ENCODE measurements at regions not wholly inside any gene's neighbourhood (a gene's known extent, or its start where the extent isn't known, plus 50 kb on each side); places are given as distances from the start of the nearest gene placed in this dataset.

GRCh38 chr15:39486621-39487457, 94.0 kb upstream of the THBS1 start:
- 43 to 65% methylated on average over 4 of the region's 4 CpGs for WGBS, 2 donors
- H3K4me1 ChIP-seq, result peaks cover 4 to 28% (median 9%) of the 10 kb centered on the region in 3 donors

GRCh38 chr15:39487458-39487735, 93.5 kb upstream of the THBS1 start:
- Histone ChIP-seq H3K4me1 (peaks cover 4 to 31% (median 9%) of the 10 kb centered on the region in 3 donors), H3K9me3 (no peaks in the 10 kb centered on the region), H3K27ac (peak overlapping the region in 3 of 4 donors; percentile 27 to 71 (median 71)), H3K4me3 (no peak overlapping the region), H3K36me3 (no peaks in the 10 kb centered on the region), H3K27me3 (no peaks in the 10 kb centered on the region)
- intact Hi-C loops (cut with DNase I), result no loop called here
- DNase-seq, result no peak
- TF ChIP-seq POLR2A (IDR thresholded peaks at IDR 0.05) (no peak), CTCF (IDR thresholded peaks at IDR 0.05) (no peak)

More at GRCh38 chr15:39486621-39487457, 94.0 kb upstream of the THBS1 start:
- DNase-seq, result no peak
- H3K27me3 ChIP-seq, result no peaks in the 10 kb centered on the region
- H3K4me3 ChIP-seq, result no peak overlapping the region
- H3K36me3 ChIP-seq, result no peaks in the 10 kb centered on the region
- H3K27ac ChIP-seq, result peak overlapping the region in 3 of 4 donors; percentile 27 to 71 (median 71)
- H3K9me3 ChIP-seq, result no peaks in the 10 kb centered on the region
- intact Hi-C loops (cut with DNase I), result no loop called here
- TF ChIP-seq POLR2A (IDR thresholded peaks at IDR 0.05), result no peak

- intact Hi-C loops (cut with DNase I), result no loop called here
- no peaks in the 10 kb centered on the region for H3K9me3 ChIP-seq
- H3K27ac ChIP-seq, result peak overlapping the region; percentile 16 to 71 (median 64)
- H3K36me3 ChIP-seq, result no peaks in the 10 kb centered on the region
- TF ChIP-seq CTCF (IDR thresholded peaks at IDR 0.05) (no peak), POLR2A (IDR thresholded peaks at IDR 0.05) (no peak)
- H3K4me3 ChIP-seq, result no peak overlapping the region
- WGBS, 2 donors, result 31 to 40% methylated on average over 1 of the region's 1 CpG
- no peaks in the 10 kb centered on the region for H3K27me3 ChIP-seq
- no peak for DNase-seq
- H3K4me1 ChIP-seq, result peaks cover 4 to 31% (median 9%) of the 10 kb centered on the region in 3 donors
These were observed 92.4 kb upstream of the THBS1 start for GRCh38 chr15:39488516-39488915.

GRCh38 chr15:39488961-39489360, 91.9 kb upstream of the THBS1 start:
- WGBS, 2 donors, result 27 to 41% methylated on average over 1 of the region's 1 CpG
- peak overlapping the region; percentile 16 to 71 (median 64) for H3K27ac ChIP-seq
- TF ChIP-seq POLR2A (IDR thresholded peaks at IDR 0.05), result no peak
- TF ChIP-seq CTCF (IDR thresholded peaks at IDR 0.05), result no peak
- H3K4me1 ChIP-seq, result peaks cover 4 to 31% (median 9%) of the 10 kb centered on the region in 3 donors
- H3K9me3 ChIP-seq, result no peaks in the 10 kb centered on the region
- DNase-seq, result no peak
- H3K36me3 ChIP-seq, result no peaks in the 10 kb centered on the region
- no peak overlapping the region for H3K4me3 ChIP-seq
- intact Hi-C loops (cut with DNase I), result no loop called here
- no peaks in the 10 kb centered on the region for H3K27me3 ChIP-seq

- intact Hi-C loops (cut with DNase I), result no loop called here
- H3K4me1 ChIP-seq, result peaks cover 7 to 37% (median 10%) of the 10 kb centered on the region in 3 donors
- no peak overlapping the region for H3K4me3 ChIP-seq
- peak overlapping the region; percentile 14 to 62 (median 49) for H3K27ac ChIP-seq
- H3K9me3 ChIP-seq, result no peaks in the 10 kb centered on the region
- no peak for DNase-seq
- no peaks in the 10 kb centered on the region for H3K36me3 ChIP-seq
- no peaks in the 10 kb centered on the region for H3K27me3 ChIP-seq
- 81 to 83% methylated on average over 12 of the region's 12 CpGs for WGBS, 2 donors
- TF ChIP-seq CTCF (IDR thresholded peaks at IDR 0.05) (no peak), POLR2A (IDR thresholded peaks at IDR 0.05) (no peak)
These were observed 89.6 kb upstream of the THBS1 start for GRCh38 chr15:39491115-39491885.

Data from esophagus squamous epithelium (tissue), 5 donors.